GM19452 (cell line): ENCODE measurements at regions not wholly inside any gene's neighbourhood (a gene's known extent, or its start where the extent isn't known, plus 50 kb on each side); places are given as distances from the start of the nearest gene placed in this dataset.

ENCODE experiments used
- ATAC-seq: cut with Tn5 transposase; IDR thresholded peaks from one replicate; pipeline ENCODE4 v1.9.1; 2021; ENCODE audit not compliant: unreplicated experiment

DNA sequence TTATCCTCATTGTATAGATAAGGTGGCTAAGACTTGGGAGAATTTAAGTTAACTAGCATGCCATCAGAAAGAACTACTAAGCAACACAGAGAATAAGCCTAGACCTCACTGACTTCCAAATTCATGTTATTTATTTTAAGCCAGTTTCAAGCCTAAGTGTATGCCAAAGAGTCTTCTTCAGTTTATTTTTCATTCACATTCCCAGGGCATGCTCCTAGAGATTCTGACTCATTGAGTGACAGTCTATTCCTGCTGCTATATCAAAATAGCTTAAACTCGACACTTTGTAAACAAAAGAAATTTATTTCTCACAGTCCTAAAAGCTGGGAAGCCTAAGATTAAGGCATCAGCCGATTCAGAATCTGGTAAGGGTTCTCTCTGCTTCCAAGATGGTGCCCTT is 467.1 kb downstream of the MBD2 start:
- no peak for ATAC-seq

- ATAC-seq, result no peak
Observed at GRCh38 chr18:53756610-53756972, 467.9 kb downstream of the MBD2 start.

DNA sequence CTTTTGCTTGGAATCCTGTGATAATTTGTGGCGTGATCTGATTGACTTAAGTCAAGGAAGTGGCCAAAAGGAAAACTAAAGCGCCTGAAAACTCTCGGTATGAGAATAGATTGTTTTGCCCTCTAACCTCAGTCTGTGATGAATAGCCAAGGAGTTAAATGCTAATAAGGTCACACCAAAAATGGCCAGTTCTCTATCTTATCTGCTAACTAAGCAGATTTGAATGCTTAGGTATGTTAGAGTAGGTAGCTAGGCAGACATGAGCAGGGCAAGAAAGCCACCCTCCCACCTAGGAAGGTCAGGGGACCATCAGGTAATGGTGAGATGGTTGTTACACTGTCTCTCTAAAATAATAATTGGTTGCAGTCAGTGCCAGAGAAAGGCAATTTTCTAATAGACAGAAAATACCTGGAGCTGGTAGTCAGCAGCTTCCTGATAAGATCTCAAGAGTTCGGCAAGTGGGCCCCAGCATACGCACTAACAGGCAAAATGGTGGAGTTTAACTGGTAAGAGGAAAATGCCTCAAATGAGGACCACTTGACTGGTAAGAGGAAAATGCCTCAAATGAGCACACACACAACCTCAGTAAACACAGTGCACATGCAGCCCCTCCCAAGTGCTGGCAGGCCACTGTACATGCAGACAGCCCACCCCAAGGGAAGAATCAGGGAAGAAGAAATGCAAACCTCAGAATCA is 468.4 kb downstream of the MBD2 start:
- ATAC-seq, result no peak

DNA sequence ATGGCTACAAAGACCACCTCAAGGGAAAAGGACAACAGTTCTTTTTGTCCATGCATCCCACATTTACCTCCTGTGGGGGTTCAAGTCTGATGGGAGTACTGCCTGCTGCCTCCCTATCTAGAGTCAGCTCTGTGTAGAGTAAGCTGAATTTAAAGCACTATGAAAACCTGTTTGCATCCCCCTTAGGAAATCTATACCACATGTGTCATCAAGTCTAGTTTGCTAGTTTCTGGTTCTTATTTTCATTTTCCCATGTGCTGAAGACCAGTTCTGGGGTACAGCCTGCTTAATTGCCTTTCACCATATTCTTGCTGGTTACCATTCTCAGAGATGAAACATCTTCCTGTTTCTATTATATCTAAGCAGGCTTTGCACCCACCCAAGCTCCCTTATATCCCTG is 470.3 kb downstream of the MBD2 start:
- no peak for ATAC-seq

- no peak for ATAC-seq
Observed at GRCh38 chr18:53753601-53754000, 470.9 kb downstream of the MBD2 start.

DNA sequence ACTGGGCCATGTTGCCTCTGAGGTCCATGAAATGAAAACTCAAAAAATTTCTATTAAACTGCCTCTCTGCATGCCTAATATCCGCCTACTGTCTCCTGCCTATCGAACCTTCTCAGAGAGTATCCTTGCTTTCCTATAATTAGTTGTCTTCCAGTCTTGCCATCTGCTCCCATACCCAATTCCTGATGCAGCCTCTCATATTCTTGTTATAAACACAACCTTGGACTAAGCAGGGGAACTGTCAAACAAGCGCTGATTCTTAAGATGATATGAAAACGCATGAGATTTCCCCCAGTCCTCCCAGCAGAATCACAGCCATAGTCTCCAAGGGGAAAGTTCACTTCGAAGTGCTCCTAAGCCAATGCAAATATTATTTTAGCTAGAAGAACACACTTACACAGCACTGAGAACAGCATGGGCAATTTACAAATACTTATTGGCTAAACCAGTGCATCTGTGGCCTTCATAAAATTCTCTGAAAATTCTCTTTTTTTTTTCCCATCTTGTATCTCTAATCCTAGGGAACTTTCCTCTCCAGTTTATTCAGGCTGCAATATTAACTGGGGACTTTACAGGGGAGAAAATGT is 471.6 kb downstream of the MBD2 start:
- ATAC-seq, result no peak

- no peak for ATAC-seq
Observed at GRCh38 chr18:53749766-53750165, 474.7 kb downstream of the MBD2 start.

- ATAC-seq, result no peak
Observed at GRCh38 chr18:53747663-53748160, 476.8 kb downstream of the MBD2 start.

DNA sequence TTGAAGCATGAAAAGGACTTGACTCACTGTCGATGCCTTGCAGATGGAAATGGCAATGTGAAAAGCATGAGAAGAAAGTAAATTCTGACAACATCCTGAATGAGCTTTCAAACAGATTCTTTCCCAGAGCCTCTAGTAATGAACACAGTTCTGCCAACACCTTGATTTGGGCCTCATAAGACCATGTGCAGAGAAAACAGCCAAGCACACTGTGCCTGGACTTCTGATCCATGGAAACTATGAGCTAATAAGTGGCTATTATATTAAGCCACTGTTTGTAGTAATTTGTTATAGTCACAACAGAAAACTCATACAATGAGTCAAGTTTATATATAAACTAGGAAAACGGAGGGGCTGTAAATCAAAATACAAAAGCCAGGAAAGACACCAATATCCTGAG is 477.3 kb downstream of the MBD2 start:
- no peak for ATAC-seq

- ATAC-seq, result no peak
Observed at GRCh38 chr18:53745986-53746385, 478.5 kb downstream of the MBD2 start.

- no peak for ATAC-seq
Observed at GRCh38 chr18:53745224-53745967, 479.1 kb downstream of the MBD2 start.

GRCh38 chr18:53739700-53740099 is 484.8 kb downstream of the MBD2 start:
- ATAC-seq, result no peak

GRCh38 chr18:53735526-53735925 is 488.9 kb downstream of the MBD2 start:
- ATAC-seq, result no peak

DNA sequence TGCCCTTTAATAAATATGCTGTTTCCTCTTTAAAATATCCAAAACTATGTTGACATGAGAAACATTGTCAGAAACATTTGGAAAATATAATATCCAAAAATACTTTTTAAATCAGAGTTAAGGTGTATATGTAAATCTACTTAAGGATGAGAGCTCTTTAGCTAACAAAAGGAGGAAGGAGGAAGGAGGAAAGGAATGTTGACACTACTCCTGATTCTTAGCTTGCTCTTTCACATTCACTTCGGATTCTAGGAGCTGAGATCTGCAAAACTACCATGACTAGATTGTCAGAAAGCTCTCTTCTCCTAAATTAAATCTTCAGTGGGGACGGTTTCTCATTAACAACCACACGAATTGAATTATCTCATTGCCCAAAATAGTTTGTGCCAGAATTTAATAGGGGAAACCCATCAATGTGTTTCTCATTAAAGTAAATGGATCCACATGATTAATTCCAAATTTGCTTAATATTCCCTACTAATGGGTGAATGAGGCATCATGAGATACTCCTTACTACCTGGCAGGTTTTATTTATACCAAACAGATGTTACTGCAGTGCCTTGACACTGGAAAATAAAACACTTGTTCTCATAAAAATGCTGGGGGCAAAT is 509.1 kb downstream of the MBD2 start:
- ATAC-seq, result no peak

GRCh38 chr18:53710080-53710479 is 514.4 kb downstream of the MBD2 start:
- ATAC-seq, result no peak

- ATAC-seq, result no peak
Observed at GRCh38 chr18:53702480-53702879, 522.0 kb downstream of the MBD2 start.

- no peak for ATAC-seq
Observed at GRCh38 chr18:53701697-53702096, 522.8 kb downstream of the MBD2 start.

- no peak for ATAC-seq
Observed at GRCh38 chr18:53698907-53699306, 525.6 kb downstream of the MBD2 start.

GRCh38 chr18:53689886-53690285 is 534.6 kb downstream of the MBD2 start:
- ATAC-seq, result no peak

GRCh38 chr18:53686965-53687364 is 537.5 kb downstream of the MBD2 start:
- no peak for ATAC-seq

- ATAC-seq, result no peak
Observed at GRCh38 chr18:53682796-53683195, 541.7 kb downstream of the MBD2 start.

GRCh38 chr18:53677480-53677879 is 547.0 kb downstream of the MBD2 start:
- no peak for ATAC-seq
